H1 (cell line): ENCODE measurements at regions not wholly inside any gene's neighbourhood (a gene's known extent, or its start where the extent isn't known, plus 50 kb on each side); places are given as distances from the start of the nearest gene placed in this dataset.

Experiments used
- SP1 ChIP-seq: IDR thresholded peaks from 2 replicates; pipeline ENCODE4 v1.6.1; 2011; ENCODE audit warnings: low read depth, low read length
- YY1 ChIP-seq: IDR thresholded peaks from 2 replicates; pipeline ENCODE4 v1.6.1; 2011; ENCODE audit warnings: low read depth, mild to moderate bottlenecking, low read length
- TF ChIP-seq, protein P1 (sequence below): IDR thresholded peaks from 2 replicates; pipeline ENCODE4 v1.6.1; 2011; ENCODE audit warnings: low read depth, mild to moderate bottlenecking, low read length; ENCODE audit not compliant: insufficient read depth
- TF ChIP-seq, protein P2 (sequence below), 3 experiments: IDR thresholded peaks; 1 replicate in 2 of 3; 2 replicates in 1 of 3; pipeline versions ENCODE4 v1.5.1 to v1.6.1; 2011; ENCODE audit warnings: low read length in 3 of 3, mild to moderate bottlenecking in 3 of 3, inconsistent platforms in 2 of 3, low read depth in 1 of 3, moderate library complexity in 1 of 3; ENCODE audit not compliant: insufficient read depth in 1 of 3; ENCODE audit errors: control extremely low read depth in 1 of 3

DNA sequence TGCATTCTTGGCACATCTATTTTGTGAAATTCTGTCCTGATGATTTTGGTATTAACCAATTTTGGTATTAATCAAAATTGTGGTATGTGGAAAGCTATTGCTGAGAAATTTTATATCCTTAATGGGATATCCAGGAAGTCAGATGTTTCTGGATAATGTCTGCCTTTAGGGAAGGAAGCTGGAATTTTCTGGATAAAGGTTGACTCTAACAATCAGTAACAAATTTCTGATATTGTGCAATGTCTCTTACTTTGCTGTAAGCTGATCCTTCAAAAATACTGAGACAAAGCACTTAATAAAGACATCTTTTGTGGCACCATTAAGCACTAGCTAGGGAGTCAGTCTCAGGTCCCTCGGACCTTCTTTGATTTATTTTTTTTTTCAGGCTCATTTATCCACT, 100.8 kb upstream of the UGP2 start:
- TF ChIP-seq, protein P1, sequence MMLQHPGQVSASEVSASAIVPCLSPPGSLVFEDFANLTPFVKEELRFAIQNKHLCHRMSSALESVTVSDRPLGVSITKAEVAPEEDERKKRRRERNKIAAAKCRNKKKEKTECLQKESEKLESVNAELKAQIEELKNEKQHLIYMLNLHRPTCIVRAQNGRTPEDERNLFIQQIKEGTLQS = no peak
- TF ChIP-seq, protein P2, sequence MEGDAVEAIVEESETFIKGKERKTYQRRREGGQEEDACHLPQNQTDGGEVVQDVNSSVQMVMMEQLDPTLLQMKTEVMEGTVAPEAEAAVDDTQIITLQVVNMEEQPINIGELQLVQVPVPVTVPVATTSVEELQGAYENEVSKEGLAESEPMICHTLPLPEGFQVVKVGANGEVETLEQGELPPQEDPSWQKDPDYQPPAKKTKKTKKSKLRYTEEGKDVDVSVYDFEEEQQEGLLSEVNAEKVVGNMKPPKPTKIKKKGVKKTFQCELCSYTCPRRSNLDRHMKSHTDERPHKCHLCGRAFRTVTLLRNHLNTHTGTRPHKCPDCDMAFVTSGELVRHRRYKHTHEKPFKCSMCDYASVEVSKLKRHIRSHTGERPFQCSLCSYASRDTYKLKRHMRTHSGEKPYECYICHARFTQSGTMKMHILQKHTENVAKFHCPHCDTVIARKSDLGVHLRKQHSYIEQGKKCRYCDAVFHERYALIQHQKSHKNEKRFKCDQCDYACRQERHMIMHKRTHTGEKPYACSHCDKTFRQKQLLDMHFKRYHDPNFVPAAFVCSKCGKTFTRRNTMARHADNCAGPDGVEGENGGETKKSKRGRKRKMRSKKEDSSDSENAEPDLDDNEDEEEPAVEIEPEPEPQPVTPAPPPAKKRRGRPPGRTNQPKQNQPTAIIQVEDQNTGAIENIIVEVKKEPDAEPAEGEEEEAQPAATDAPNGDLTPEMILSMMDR (IDR thresholded peaks at IDR 0.05; ENCODE audit: control extremely low read depth in 1 of 3, insufficient read depth in 1 of 3, low read depth in 1 of 3, low read length in 3 of 3) = no peak
- TF ChIP-seq SP1 (no peak), YY1 (no peak)
